ENCODE measurements at regions not wholly inside any gene's neighbourhood (a gene's known extent, or its start where the extent isn't known, plus 50 kb on each side); places are given as distances from the start of the nearest gene placed in this dataset.

DNA sequence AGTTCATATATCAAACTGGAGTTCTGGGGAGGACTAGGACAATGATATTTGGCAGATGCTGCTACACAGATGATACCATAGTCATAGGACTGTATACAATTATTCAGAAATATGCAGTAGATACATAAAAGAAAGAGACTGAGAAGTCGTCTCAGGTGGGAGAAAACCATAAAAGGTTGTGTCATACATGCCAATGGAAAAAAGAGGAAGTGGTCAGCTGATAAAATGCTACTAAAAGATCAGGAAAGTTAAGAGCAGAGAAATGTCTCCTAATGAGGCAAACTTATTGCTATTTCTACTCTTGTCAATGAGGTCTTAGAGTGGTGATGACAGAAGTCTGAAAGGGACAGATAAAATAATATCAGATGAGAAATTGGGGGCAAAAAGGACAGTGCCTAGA lies 407.6 kb downstream of the COL12A1 start:
- H3K27me3 Mint-ChIP-seq = no peaks in the 10 kb centered on the region
- H3K27ac Mint-ChIP-seq = no peak overlapping the region
- no peak overlapping the region for H3K4me3 Mint-ChIP-seq (ENCODE audit: low read depth)
- TF ChIP-seq, protein P1, sequence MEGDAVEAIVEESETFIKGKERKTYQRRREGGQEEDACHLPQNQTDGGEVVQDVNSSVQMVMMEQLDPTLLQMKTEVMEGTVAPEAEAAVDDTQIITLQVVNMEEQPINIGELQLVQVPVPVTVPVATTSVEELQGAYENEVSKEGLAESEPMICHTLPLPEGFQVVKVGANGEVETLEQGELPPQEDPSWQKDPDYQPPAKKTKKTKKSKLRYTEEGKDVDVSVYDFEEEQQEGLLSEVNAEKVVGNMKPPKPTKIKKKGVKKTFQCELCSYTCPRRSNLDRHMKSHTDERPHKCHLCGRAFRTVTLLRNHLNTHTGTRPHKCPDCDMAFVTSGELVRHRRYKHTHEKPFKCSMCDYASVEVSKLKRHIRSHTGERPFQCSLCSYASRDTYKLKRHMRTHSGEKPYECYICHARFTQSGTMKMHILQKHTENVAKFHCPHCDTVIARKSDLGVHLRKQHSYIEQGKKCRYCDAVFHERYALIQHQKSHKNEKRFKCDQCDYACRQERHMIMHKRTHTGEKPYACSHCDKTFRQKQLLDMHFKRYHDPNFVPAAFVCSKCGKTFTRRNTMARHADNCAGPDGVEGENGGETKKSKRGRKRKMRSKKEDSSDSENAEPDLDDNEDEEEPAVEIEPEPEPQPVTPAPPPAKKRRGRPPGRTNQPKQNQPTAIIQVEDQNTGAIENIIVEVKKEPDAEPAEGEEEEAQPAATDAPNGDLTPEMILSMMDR (IDR thresholded peaks at IDR 0.05; ENCODE audit: unreplicated experiment) = no peak
- H3K9me3 Mint-ChIP-seq (ENCODE audit: low read depth) = peaks cover 30% of the 10 kb centered on the region
- no peaks in the 10 kb centered on the region for H3K4me1 Mint-ChIP-seq (ENCODE audit: low read depth)
- peaks cover 2% of the 10 kb centered on the region for H3K36me3 Mint-ChIP-seq (ENCODE audit: insufficient read depth)
- no peak for DNase-seq (ENCODE audit: low spot score, unreplicated experiment)

DNA sequence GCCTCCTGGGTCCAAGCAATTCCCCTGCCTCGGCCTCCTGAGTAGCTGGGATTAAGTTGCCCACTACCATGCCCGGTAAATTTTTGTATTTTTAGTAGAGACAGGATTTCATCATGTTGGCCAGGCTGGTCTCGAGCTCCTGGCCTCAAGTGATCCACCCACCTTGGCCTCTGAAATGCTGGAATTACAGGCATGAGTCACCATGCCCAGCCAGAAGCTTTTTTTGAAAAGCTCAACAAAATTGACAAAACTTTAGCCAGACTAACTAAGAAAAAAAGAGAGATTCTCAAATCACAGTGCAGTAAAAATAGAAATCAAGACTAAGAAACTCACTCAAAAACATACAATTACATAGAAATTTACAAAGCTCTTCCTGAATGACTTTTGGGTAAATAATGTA lies 420.6 kb downstream of the COL12A1 start:
- peaks cover 32% of the 10 kb centered on the region for H3K9me3 Mint-ChIP-seq (ENCODE audit: low read depth)
- H3K27ac Mint-ChIP-seq = no peak overlapping the region
- no peaks in the 10 kb centered on the region for H3K27me3 Mint-ChIP-seq

GRCh38 chr6:74782346-74782745 lies 423.5 kb downstream of the COL12A1 start:
- Mint-ChIP-seq H3K36me3 (ENCODE audit: insufficient read depth) (peaks cover 3% of the 10 kb centered on the region), H3K9me3 (ENCODE audit: low read depth) (peaks cover 14% of the 10 kb centered on the region)

More for the DNA sequence above, 420.6 kb downstream of the COL12A1 start:
- no peak for DNase-seq (ENCODE audit: low spot score, unreplicated experiment)
- TF ChIP-seq, protein P1 (IDR thresholded peaks at IDR 0.05; ENCODE audit: unreplicated experiment) = no peak
- H3K4me1 Mint-ChIP-seq (ENCODE audit: low read depth) = peaks cover 7% of the 10 kb centered on the region
- H3K4me3 Mint-ChIP-seq (ENCODE audit: low read depth) = no peak overlapping the region
- H3K36me3 Mint-ChIP-seq (ENCODE audit: insufficient read depth) = peaks cover 5% of the 10 kb centered on the region

DNA sequence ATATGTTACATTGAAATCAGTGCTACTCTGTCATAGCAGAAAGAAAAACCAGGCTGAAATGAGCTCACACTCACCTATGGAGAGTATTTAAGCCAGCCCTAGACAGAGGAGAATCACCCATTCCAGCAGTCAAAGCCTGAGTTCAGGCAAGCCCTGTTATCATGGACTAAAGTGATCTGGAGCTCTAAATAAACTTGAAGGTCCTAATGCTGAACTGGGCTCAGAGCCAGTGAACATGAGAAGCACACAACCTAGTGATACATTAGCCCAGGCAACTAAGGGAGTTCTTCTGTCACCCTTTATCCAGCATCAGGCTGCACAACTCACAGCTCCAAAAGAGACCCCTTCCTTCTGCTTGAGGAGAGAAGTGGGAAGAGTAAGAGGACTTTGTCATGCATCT lies 425.0 kb downstream of the COL12A1 start:
- Mint-ChIP-seq H3K9me3 (ENCODE audit: low read depth) (peaks cover 7% of the 10 kb centered on the region), H3K4me3 (ENCODE audit: low read depth) (no peak overlapping the region), H3K27ac (no peak overlapping the region), H3K27me3 (no peaks in the 10 kb centered on the region), H3K4me1 (ENCODE audit: low read depth) (peaks cover 2% of the 10 kb centered on the region), H3K36me3 (ENCODE audit: insufficient read depth) (peaks cover 3% of the 10 kb centered on the region)
- DNase-seq (ENCODE audit: low spot score, unreplicated experiment) = no peak
- TF ChIP-seq, protein P1 (IDR thresholded peaks at IDR 0.05; ENCODE audit: unreplicated experiment) = no peak

More at GRCh38 chr6:74782346-74782745, 423.5 kb downstream of the COL12A1 start:
- TF ChIP-seq, protein P1 (IDR thresholded peaks at IDR 0.05; ENCODE audit: unreplicated experiment) = no peak
- no peak for DNase-seq (ENCODE audit: low spot score, unreplicated experiment)
- H3K4me3 Mint-ChIP-seq (ENCODE audit: low read depth) = no peak overlapping the region
- H3K27me3 Mint-ChIP-seq = no peaks in the 10 kb centered on the region
- H3K27ac Mint-ChIP-seq = no peak overlapping the region
- H3K4me1 Mint-ChIP-seq (ENCODE audit: low read depth) = peaks cover 2% of the 10 kb centered on the region

DNA sequence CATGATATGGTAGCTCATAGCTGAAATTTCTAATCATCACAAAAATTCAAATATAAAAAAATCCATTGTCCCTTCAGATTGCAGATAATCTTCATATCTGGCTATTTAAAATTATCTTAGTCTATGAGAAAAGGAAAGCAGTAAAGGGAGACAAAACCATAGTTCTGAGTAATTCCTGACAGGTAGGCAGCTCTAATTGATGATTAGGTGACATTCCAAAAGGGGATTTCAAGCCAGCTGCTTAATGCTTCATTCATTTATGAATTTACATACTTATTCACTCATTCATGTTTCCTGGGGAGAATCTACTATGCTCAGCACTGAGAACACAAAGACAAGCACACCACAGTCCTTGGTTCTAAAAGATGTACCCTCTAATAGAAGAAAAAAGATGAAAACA lies 437.1 kb downstream of the COL12A1 start:
- Mint-ChIP-seq H3K9me3 (ENCODE audit: low read depth) (no peaks in the 10 kb centered on the region), H3K4me3 (ENCODE audit: low read depth) (no peak overlapping the region), H3K36me3 (ENCODE audit: insufficient read depth) (no peaks in the 10 kb centered on the region), H3K27me3 (no peaks in the 10 kb centered on the region), H3K4me1 (ENCODE audit: low read depth) (no peaks in the 10 kb centered on the region), H3K27ac (no peak overlapping the region)
- TF ChIP-seq, protein P1 (IDR thresholded peaks at IDR 0.05; ENCODE audit: unreplicated experiment) = no peak
- no peak for DNase-seq (ENCODE audit: low spot score, unreplicated experiment)
